GM23248 (cell line): ENCODE measurements at regions not wholly inside any gene's neighbourhood (a gene's known extent, or its start where the extent isn't known, plus 50 kb on each side); places are given as distances from the start of the nearest gene placed in this dataset.

Experiments
- EZH2 ChIP-seq: fragments of 200-600 bp; sonication (generic); IDR thresholded peaks from 2 replicates; pipeline ENCODE4 v1.6.1; 2018; ENCODE audit warnings: antibody characterized with exemption, mild to moderate bottlenecking; ENCODE audit not compliant: insufficient read depth, poor library complexity, severe bottlenecking
- EZH2phosphoT487 ChIP-seq: fragments of 200-600 bp; sonication (generic); IDR thresholded peaks from 2 replicates; pipeline ENCODE4 v1.6.1; 2018; ENCODE audit warnings: antibody characterized with exemption, moderate library complexity, mild to moderate bottlenecking, low read depth; ENCODE audit not compliant: insufficient read depth

- TF ChIP-seq EZH2 = no peak
- TF ChIP-seq EZH2phosphoT487 = no peak
These were observed 131.2 kb upstream of the MKI67 start for GRCh38 chr10:128257428-128257827.
